AG20443 (cell line): ENCODE measurements at regions not wholly inside any gene's neighbourhood (a gene's known extent, or its start where the extent isn't known, plus 50 kb on each side); places are given as distances from the start of the nearest gene placed in this dataset.
"Not testable (repeated sequence)": the region's sequence is repeated elsewhere in the genome, so short reads cannot be mapped to it uniquely, and the experiment has no call there.

Source experiments
- DNase-seq: peaks from one replicate; pipeline ENCODE4 v3.0.0; 2012; ENCODE audit warnings: low spot score, mixed read lengths

DNA sequence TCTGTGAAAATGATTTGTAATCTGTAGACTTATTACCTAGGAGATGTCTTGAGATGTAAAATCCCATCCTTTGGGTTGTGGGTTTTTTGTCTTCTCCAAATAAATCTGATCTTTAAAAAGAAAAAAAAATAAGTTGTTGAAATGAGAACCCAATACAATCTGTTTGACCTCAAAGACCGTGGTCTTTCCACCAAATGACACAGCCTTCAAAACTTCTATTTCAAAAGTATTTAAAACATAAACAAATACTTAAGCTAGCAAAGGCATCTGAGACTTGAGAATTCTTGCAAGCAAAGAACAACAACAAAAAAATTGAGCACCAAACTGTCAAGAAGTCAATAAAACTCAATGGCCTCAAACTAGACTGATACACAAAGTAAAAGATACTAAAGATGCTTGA, 67.9 kb upstream of the HECW1 start:
- DNase-seq = no peak

DNA sequence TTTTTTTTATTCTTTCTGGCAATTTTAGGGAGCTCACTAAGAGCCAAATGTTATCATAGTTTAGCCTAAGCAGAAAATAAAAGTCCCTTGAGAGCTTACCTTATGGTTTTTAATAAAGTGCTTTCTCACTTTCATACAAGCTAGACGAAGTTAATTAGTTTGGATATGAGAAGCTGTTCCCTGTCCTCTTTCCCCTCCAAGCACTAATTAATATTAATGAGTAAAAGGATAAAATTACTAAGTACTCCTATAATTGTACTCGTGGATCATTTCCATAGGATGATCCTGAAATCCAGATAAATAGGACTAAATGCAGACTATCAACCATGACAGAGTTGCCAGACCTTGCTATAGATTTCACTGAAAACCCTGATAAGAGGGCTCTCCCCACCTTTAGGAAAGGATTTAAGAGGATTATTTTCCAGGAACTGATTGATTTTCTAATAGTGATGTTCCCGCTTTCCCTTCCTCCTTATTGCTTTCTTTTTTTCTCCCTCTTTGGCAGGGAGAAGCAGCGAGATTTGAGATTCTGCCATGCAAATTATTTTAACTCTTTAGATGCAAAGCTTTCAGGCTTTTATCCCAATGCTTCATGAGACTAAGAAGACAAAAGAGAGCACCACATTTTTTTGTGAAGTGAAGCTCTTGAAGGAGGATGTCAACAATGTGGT, 58.3 kb upstream of the HECW1 start:
- no peak for DNase-seq

DNA sequence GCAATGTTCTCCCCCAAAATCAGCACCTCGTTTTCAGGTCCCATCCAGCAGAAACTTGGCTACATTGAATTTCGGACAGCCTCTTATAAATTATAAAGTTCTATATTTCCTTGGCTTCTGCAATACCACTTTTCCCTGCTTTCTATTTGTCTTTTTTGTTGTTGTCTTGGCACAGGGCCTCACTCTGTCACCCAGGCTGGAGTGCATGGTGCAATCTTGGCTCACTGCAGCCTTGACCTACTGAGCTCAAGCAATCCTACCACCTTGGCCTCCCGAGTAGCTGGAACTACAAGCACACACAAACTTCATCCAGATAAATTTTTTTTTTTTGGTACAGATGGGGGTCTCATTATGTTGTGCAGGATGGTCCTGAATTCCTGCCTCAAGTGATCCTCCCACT, 55.3 kb upstream of the HECW1 start:
- no peak for DNase-seq

DNA sequence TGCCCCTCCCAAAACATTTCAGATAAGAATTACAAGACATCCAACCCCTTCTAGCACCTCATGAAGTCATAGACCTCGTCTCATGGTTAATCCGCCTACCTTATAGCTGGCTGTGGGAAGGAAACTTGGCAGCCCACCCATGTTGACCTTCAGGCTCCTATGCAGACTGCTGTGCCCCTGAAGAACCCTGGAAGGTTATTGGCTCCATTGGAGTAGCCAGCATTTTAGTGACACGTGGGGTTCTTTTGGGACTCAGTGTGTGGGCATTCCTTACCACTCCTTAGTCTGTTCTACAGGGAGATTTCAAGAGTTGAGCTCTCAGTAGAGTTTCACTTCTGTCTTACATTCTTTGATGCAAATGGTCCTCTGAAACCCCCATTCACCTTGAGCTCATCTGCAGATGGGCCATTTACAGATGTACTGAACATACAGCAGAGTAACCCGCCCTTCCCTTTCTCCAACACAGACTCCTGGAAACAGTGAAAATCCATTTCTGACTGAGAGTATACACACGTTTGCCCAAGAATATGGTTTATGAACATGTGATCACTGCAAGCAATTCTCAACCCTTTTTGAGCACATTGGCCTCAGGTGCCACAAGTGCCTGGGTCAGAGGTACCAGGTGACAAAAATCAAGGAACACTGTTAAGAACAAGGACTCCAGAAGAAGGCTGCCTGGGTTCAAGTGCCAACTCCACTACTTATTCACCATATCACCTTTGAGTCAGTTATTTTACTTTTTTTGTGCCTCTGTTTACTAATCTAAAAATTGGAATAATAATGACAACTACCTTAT, 54.0 kb upstream of the HECW1 start:
- no peak for DNase-seq

DNA sequence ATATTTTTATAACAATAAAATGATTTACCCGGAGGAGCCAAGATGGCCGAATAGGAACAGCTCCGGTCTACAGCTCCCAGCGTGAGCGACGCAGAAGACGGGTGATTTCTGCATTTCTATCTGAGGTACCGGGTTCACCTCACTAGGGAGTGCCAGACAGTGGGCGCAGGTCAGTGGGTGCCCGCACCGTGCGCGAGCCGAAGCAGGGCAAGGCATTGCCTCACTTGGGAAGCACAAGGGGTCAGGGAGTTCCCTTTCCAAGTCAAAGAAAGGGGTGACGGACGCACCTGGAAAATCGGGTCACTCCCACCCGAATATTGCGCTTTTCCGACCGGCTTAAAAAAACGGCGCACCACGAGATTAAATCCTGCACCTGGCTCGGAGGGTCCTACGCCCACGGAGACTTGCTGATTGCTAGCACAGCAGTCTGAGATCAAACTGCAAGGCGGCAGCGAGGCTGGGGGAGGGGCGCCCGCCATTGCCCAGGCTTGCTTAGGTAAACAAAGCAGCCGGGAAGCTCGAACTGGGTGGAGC, 53.3 kb upstream of the HECW1 start:
- DNase-seq = not testable (repeated sequence)
